ENCODE measurements at regions not wholly inside any gene's neighbourhood (a gene's known extent, or its start where the extent isn't known, plus 50 kb on each side); places are given as distances from the start of the nearest gene placed in this dataset.

DNA sequence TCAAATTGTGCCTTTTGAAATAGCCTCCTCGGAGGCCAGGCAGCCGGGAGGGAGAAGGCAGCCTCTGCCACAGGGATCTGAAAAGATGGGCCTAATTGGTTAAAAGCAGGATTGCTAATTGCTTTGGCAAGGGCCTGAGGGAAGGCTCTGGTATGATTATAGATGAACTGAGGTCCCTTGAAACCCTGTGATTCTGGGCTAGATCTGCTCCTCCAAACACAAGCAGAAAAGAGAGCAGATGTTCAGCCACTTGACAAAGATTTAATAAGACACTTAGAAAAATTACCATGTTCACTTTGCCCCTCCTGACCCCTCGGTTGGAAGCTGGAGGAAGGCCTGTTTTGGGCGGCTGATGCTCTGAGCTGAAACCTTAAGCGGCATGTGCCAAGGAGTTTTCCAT is 209.5 kb upstream of the MPHOSPH6 start:
- TF ChIP-seq FOXA1 (IDR thresholded peaks at IDR 0.05) (no peak), TARDBP (IDR thresholded peaks at IDR 0.05) (no peak), ZNF384 (IDR thresholded peaks at IDR 0.05) (no peak), SP1 (IDR thresholded peaks at IDR 0.05) (no peak), BHLHE40 (IDR thresholded peaks at IDR 0.05; ENCODE audit: borderline replicate concordance) (no peak), ARNT (IDR thresholded peaks at IDR 0.05) (no peak), SUZ12 (IDR thresholded peaks at IDR 0.05) (no peak)
- TF ChIP-seq, protein P1, sequence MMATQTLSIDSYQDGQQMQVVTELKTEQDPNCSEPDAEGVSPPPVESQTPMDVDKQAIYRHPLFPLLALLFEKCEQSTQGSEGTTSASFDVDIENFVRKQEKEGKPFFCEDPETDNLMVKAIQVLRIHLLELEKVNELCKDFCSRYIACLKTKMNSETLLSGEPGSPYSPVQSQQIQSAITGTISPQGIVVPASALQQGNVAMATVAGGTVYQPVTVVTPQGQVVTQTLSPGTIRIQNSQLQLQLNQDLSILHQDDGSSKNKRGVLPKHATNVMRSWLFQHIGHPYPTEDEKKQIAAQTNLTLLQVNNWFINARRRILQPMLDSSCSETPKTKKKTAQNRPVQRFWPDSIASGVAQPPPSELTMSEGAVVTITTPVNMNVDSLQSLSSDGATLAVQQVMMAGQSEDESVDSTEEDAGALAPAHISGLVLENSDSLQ (IDR thresholded peaks at IDR 0.05): no peak

Measured in HEK293T (cell line).